Osteocyte (in vitro differentiated cells): ENCODE measurements at regions not wholly inside any gene's neighbourhood (a gene's known extent, or its start where the extent isn't known, plus 50 kb on each side); places are given as distances from the start of the nearest gene placed in this dataset.

Source experiments
- DNase-seq: peaks from one replicate; pipeline ENCODE4 v3.0.0; 2021; ENCODE audit warnings: mixed read lengths; ENCODE audit not compliant: unreplicated experiment; ENCODE audit errors: extremely low spot score
- H3K27ac Mint-ChIP-seq: one replicate; pipeline ENCODE4 v1.8.0; 2021; ENCODE audit warnings: mild to moderate bottlenecking, mixed read lengths; ENCODE audit not compliant: unreplicated experiment
- H3K27me3 Mint-ChIP-seq: one replicate; pipeline ENCODE4 v1.8.0; 2021; ENCODE audit warnings: mixed read lengths; ENCODE audit not compliant: unreplicated experiment
- H3K36me3 Mint-ChIP-seq: one replicate; pipeline ENCODE4 v1.8.0; 2021; ENCODE audit warnings: mixed read lengths; ENCODE audit not compliant: unreplicated experiment
- H3K4me1 Mint-ChIP-seq: one replicate; pipeline ENCODE4 v1.8.0; 2021; ENCODE audit warnings: mixed read lengths; ENCODE audit not compliant: unreplicated experiment
- H3K4me3 Mint-ChIP-seq: one replicate; pipeline ENCODE4 v1.8.0; 2021; ENCODE audit warnings: mild to moderate bottlenecking, moderate library complexity, mixed read lengths; ENCODE audit not compliant: unreplicated experiment
- H3K9me3 Mint-ChIP-seq: one replicate; pipeline ENCODE4 v1.8.0; 2021; ENCODE audit warnings: mixed read lengths; ENCODE audit not compliant: unreplicated experiment
- TF ChIP-seq, protein P1 (sequence below): fragments of 200-600 bp; sonication (generic); IDR thresholded peaks from 2 replicates; pipeline ENCODE4 v1.5.0; 2021; ENCODE audit warnings: antibody characterized with exemption, mild to moderate bottlenecking, moderate library complexity

DNA sequence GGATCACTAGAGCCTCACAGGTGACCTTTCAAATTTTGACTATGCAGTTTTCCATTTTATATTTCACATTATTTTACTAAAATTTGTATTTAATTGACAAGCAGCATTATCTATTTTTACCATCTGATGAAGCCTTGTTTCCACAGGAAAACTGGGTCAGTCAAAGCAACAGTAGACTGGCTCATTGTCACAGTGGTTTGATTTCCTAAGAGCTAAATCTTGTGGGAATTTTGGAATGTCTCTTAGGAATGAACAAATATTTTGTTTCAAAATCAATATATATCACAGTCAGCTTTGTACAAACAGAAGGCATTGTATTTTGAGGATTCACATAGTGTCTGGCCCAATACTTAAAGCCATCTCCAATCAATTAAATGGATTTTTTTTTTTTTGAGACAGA is 152.6 kb upstream of the RNPC3 start:
- no peak for DNase-seq
- Mint-ChIP-seq H3K4me1 (peaks cover 33% of the 10 kb centered on the region), H3K36me3 (no peaks in the 10 kb centered on the region), H3K27ac (peak overlapping the region; percentile 27), H3K4me3 (no peak overlapping the region), H3K9me3 (peaks cover 3% of the 10 kb centered on the region), H3K27me3 (no peaks in the 10 kb centered on the region)
- TF ChIP-seq, protein P1, sequence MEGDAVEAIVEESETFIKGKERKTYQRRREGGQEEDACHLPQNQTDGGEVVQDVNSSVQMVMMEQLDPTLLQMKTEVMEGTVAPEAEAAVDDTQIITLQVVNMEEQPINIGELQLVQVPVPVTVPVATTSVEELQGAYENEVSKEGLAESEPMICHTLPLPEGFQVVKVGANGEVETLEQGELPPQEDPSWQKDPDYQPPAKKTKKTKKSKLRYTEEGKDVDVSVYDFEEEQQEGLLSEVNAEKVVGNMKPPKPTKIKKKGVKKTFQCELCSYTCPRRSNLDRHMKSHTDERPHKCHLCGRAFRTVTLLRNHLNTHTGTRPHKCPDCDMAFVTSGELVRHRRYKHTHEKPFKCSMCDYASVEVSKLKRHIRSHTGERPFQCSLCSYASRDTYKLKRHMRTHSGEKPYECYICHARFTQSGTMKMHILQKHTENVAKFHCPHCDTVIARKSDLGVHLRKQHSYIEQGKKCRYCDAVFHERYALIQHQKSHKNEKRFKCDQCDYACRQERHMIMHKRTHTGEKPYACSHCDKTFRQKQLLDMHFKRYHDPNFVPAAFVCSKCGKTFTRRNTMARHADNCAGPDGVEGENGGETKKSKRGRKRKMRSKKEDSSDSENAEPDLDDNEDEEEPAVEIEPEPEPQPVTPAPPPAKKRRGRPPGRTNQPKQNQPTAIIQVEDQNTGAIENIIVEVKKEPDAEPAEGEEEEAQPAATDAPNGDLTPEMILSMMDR: no peak

GRCh38 chr1:103371234-103371633 is 154.3 kb upstream of the RNPC3 start:
- Mint-ChIP-seq H3K4me3 (no peak overlapping the region), H3K27ac (no peak overlapping the region), H3K27me3 (no peaks in the 10 kb centered on the region), H3K4me1 (peaks cover 33% of the 10 kb centered on the region), H3K9me3 (peaks cover 3% of the 10 kb centered on the region), H3K36me3 (no peaks in the 10 kb centered on the region)
- DNase-seq: no peak
- TF ChIP-seq, protein P1: no peak

DNA sequence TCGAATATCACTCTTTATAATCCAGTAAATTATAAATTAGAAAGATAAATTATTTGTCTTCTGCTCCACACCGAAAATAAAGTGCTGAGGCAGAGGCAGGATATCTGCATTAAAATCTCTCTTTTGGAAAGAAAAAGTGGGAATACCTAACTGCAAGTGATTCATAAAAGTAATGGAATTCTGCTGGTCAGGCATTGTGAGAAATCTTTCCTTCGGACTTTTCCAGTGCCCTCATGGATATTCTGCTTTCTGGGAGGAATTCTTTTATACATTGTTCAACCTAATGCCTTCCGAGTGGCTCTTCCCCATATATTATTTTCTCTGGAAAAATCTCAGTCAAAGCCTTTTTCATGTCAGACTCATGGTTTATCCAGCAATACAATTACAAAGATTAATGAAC is 158.3 kb upstream of the RNPC3 start:
- no peak overlapping the region for H3K27ac Mint-ChIP-seq
- no peaks in the 10 kb centered on the region for H3K27me3 Mint-ChIP-seq
- no peak for DNase-seq
- no peak overlapping the region for H3K4me3 Mint-ChIP-seq
- H3K36me3 Mint-ChIP-seq: no peaks in the 10 kb centered on the region
- peaks cover 19% of the 10 kb centered on the region for H3K4me1 Mint-ChIP-seq
- peaks cover under 1% of the 10 kb centered on the region for H3K9me3 Mint-ChIP-seq
- TF ChIP-seq, protein P1: no peak

DNA sequence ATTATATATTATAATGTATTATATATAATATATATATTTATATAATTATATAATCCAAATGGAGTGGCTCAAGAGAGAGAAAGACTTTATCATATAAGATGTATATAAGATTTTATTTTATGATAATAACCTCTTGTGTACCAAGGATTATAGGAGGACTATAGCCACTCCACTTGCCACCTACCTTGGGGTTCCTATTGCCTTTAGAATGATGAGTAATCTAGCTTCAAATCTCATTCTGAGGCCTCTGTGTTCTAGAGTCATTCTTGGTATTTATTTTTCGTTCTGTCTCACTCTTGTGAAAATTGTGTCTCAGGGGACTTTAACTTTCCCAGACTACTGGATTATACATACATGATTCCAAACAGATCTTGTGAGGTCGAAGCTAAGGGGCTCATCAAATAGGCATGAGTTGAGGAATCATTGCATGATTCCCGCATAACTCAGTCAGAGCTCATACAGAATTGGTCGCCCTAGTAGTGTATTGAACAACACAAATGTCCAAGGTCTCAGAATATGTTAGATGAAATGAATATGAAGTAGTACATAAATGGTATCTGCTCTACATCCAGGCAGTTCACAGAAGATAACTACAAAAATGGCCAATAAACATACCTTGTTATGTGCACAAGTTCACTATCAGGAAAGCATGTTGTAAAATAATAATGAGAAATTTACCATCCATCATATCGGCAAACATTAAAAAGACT is 159.5 kb upstream of the RNPC3 start:
- Mint-ChIP-seq H3K36me3 (no peaks in the 10 kb centered on the region), H3K4me1 (peaks cover 7% of the 10 kb centered on the region), H3K27me3 (no peaks in the 10 kb centered on the region), H3K9me3 (no peaks in the 10 kb centered on the region), H3K4me3 (no peak overlapping the region), H3K27ac (no peak overlapping the region)
- TF ChIP-seq, protein P1: no peak
- no peak for DNase-seq

GRCh38 chr1:103363008-103363365 is 162.5 kb upstream of the RNPC3 start:
- Mint-ChIP-seq H3K9me3 (no peaks in the 10 kb centered on the region), H3K27me3 (no peaks in the 10 kb centered on the region), H3K27ac (no peak overlapping the region), H3K36me3 (no peaks in the 10 kb centered on the region), H3K4me3 (no peak overlapping the region), H3K4me1 (peaks cover 2% of the 10 kb centered on the region)
- TF ChIP-seq, protein P1: no peak
- DNase-seq: no peak
